MG63 (cell line): ENCODE measurements at regions not wholly inside any gene's neighbourhood (a gene's known extent, or its start where the extent isn't known, plus 50 kb on each side); places are given as distances from the start of the nearest gene placed in this dataset.

ENCODE experiments used
- DNase-seq: peaks from one replicate; pipeline ENCODE4 v3.0.0-alpha.2; 2020
- H3K27me3 ChIP-seq: fragments of 250-450 bp; sonication (Bioruptor Pico); 2 replicates; pipeline ENCODE4 v1.5.1; 2020; ENCODE audit warnings: mild to moderate bottlenecking, moderate library complexity
- H3K36me3 ChIP-seq: fragments of 250-450 bp; sonication (Bioruptor Pico); 2 replicates; pipeline ENCODE4 v1.5.1; 2020; ENCODE audit warnings: mild to moderate bottlenecking, moderate library complexity
- H3K4me3 ChIP-seq: fragments of 250-450 bp; sonication (Bioruptor Pico); 2 replicates; pipeline ENCODE4 v1.5.1; 2020; ENCODE audit warnings: mild to moderate bottlenecking, moderate library complexity
- H3K9me3 ChIP-seq: fragments of 250-450 bp; sonication (Bioruptor Pico); 2 replicates; pipeline ENCODE4 v1.5.1; 2020; ENCODE audit warnings: mild to moderate bottlenecking, moderate library complexity

- peaks cover 2% of the 10 kb centered on the region; the same call in 1 of the 2 replicates for H3K9me3 ChIP-seq
- DNase-seq, result no peak
- H3K27me3 ChIP-seq, result no peaks in the 10 kb centered on the region
Observed at GRCh38 chr5:153066281-153066680, 424.2 kb upstream of the GRIA1 start.

GRCh38 chr5:153067869-153068268, 422.6 kb upstream of the GRIA1 start:
- no peaks in the 10 kb centered on the region for H3K27me3 ChIP-seq
- DNase-seq, result no peak
- no peaks in the 10 kb centered on the region for H3K36me3 ChIP-seq
- H3K4me3 ChIP-seq, result no peak overlapping the region
- peaks cover 2% of the 10 kb centered on the region; the same call in 1 of the 2 replicates for H3K9me3 ChIP-seq

More at GRCh38 chr5:153066281-153066680, 424.2 kb upstream of the GRIA1 start:
- Histone ChIP-seq H3K36me3 (no peaks in the 10 kb centered on the region), H3K4me3 (no peak overlapping the region)

- DNase-seq, result no peak
- no peaks in the 10 kb centered on the region for H3K36me3 ChIP-seq
- no peak overlapping the region for H3K4me3 ChIP-seq
- H3K9me3 ChIP-seq, result no peaks in the 10 kb centered on the region
- H3K27me3 ChIP-seq, result no peaks in the 10 kb centered on the region
Observed at GRCh38 chr5:153079396-153079795, 411.1 kb upstream of the GRIA1 start.

- Histone ChIP-seq H3K9me3 (no peaks in the 10 kb centered on the region), H3K4me3 (no peak overlapping the region), H3K36me3 (no peaks in the 10 kb centered on the region), H3K27me3 (no peaks in the 10 kb centered on the region)
- no peak for DNase-seq
Observed at GRCh38 chr5:153080940-153081339, 409.5 kb upstream of the GRIA1 start.

GRCh38 chr5:153081385-153081784, 409.1 kb upstream of the GRIA1 start:
- no peak overlapping the region for H3K4me3 ChIP-seq
- no peak for DNase-seq
- H3K9me3 ChIP-seq, result no peaks in the 10 kb centered on the region

GRCh38 chr5:153084511-153084910, 406.0 kb upstream of the GRIA1 start:
- Histone ChIP-seq H3K36me3 (no peaks in the 10 kb centered on the region), H3K4me3 (no peak overlapping the region), H3K27me3 (no peaks in the 10 kb centered on the region), H3K9me3 (no peaks in the 10 kb centered on the region)
- DNase-seq, result no peak

More at GRCh38 chr5:153081385-153081784, 409.1 kb upstream of the GRIA1 start:
- Histone ChIP-seq H3K27me3 (no peaks in the 10 kb centered on the region), H3K36me3 (no peaks in the 10 kb centered on the region)

- DNase-seq, result no peak
- Histone ChIP-seq H3K9me3 (no peaks in the 10 kb centered on the region), H3K4me3 (no peak overlapping the region), H3K36me3 (no peaks in the 10 kb centered on the region), H3K27me3 (no peaks in the 10 kb centered on the region)
Observed at GRCh38 chr5:153086486-153086885, 404.0 kb upstream of the GRIA1 start.

GRCh38 chr5:153088538-153088937, 401.9 kb upstream of the GRIA1 start:
- Histone ChIP-seq H3K4me3 (no peak overlapping the region), H3K9me3 (no peaks in the 10 kb centered on the region), H3K36me3 (no peaks in the 10 kb centered on the region), H3K27me3 (no peaks in the 10 kb centered on the region)
- no peak for DNase-seq

- no peaks in the 10 kb centered on the region for H3K9me3 ChIP-seq
- H3K4me3 ChIP-seq, result no peak overlapping the region
- DNase-seq, result no peak
Observed at GRCh38 chr5:153094333-153094732, 396.1 kb upstream of the GRIA1 start.

GRCh38 chr5:153096381-153096780, 394.1 kb upstream of the GRIA1 start:
- H3K9me3 ChIP-seq, result no peaks in the 10 kb centered on the region
- no peaks in the 10 kb centered on the region for H3K36me3 ChIP-seq
- no peaks in the 10 kb centered on the region for H3K27me3 ChIP-seq
- no peak overlapping the region for H3K4me3 ChIP-seq
- no peak for DNase-seq

More at GRCh38 chr5:153094333-153094732, 396.1 kb upstream of the GRIA1 start:
- H3K27me3 ChIP-seq, result no peaks in the 10 kb centered on the region
- no peaks in the 10 kb centered on the region for H3K36me3 ChIP-seq

GRCh38 chr5:153099328-153099727, 391.1 kb upstream of the GRIA1 start:
- Histone ChIP-seq H3K36me3 (no peaks in the 10 kb centered on the region), H3K27me3 (no peaks in the 10 kb centered on the region), H3K4me3 (no peak overlapping the region), H3K9me3 (no peaks in the 10 kb centered on the region)
- DNase-seq, result no peak

GRCh38 chr5:153101235-153102180, 389.0 kb upstream of the GRIA1 start:
- DNase-seq, result no peak
- H3K9me3 ChIP-seq, result no peaks in the 10 kb centered on the region
- H3K27me3 ChIP-seq, result no peaks in the 10 kb centered on the region
- H3K36me3 ChIP-seq, result no peaks in the 10 kb centered on the region
- no peak overlapping the region for H3K4me3 ChIP-seq

- no peak overlapping the region for H3K4me3 ChIP-seq
- H3K27me3 ChIP-seq, result no peaks in the 10 kb centered on the region
- H3K36me3 ChIP-seq, result no peaks in the 10 kb centered on the region
- no peaks in the 10 kb centered on the region for H3K9me3 ChIP-seq
- no peak for DNase-seq
Observed at GRCh38 chr5:153116916-153117315, 373.6 kb upstream of the GRIA1 start.

GRCh38 chr5:153118018-153118417, 372.5 kb upstream of the GRIA1 start:
- Histone ChIP-seq H3K36me3 (no peaks in the 10 kb centered on the region), H3K4me3 (no peak overlapping the region), H3K9me3 (no peaks in the 10 kb centered on the region), H3K27me3 (no peaks in the 10 kb centered on the region)
- no peak for DNase-seq

GRCh38 chr5:153122403-153122802, 368.1 kb upstream of the GRIA1 start:
- Histone ChIP-seq H3K27me3 (no peaks in the 10 kb centered on the region), H3K9me3 (no peaks in the 10 kb centered on the region), H3K4me3 (no peak overlapping the region), H3K36me3 (no peaks in the 10 kb centered on the region)
- no peak for DNase-seq

GRCh38 chr5:153130296-153130695, 360.2 kb upstream of the GRIA1 start:
- H3K27me3 ChIP-seq, result no peaks in the 10 kb centered on the region
- DNase-seq, result no peak
- H3K36me3 ChIP-seq, result no peaks in the 10 kb centered on the region
- H3K9me3 ChIP-seq, result no peaks in the 10 kb centered on the region
- H3K4me3 ChIP-seq, result no peak overlapping the region

GRCh38 chr5:153135411-153135810, 355.1 kb upstream of the GRIA1 start:
- Histone ChIP-seq H3K27me3 (no peaks in the 10 kb centered on the region), H3K36me3 (no peaks in the 10 kb centered on the region), H3K4me3 (no peak overlapping the region), H3K9me3 (no peaks in the 10 kb centered on the region)
- no peak for DNase-seq
